Activated T-cell treated with anti-CD3 and anti-CD28 coated beads, Interleukin-2, amount 50 U/mL, for 72 hours (primary cell): ENCODE measurements at regions not wholly inside any gene's neighbourhood (a gene's known extent, or its start where the extent isn't known, plus 50 kb on each side); places are given as distances from the start of the nearest gene placed in this dataset.

Experiments used
- ATAC-seq, 2 donors: fragments of 150-1000 bp; cut with Tn5 transposase; replicated peaks in 1 of 2; 2 replicates each; pipeline ENCODE4 v1.10.0; 2021; ENCODE audit warnings: moderate library complexity in 2 of 2, mild to moderate bottlenecking in 1 of 2
- DNase-seq, 2 donors: peaks; one replicate each; pipeline ENCODE4 v3.0.0; 2021 to 2022; ENCODE audit warnings: mixed read lengths in 1 of 2
- H3K27ac Mint-ChIP-seq: one replicate; pipeline ENCODE4 v1.8.0; 2022; ENCODE audit warnings: mild to moderate bottlenecking, moderate library complexity, mixed read lengths
- H3K27me3 Mint-ChIP-seq: one replicate; pipeline ENCODE4 v1.8.0; 2022; ENCODE audit warnings: low read depth, mixed read lengths
- H3K36me3 Mint-ChIP-seq, 2 donors: one replicate each; pipeline ENCODE4 v1.8.0; 2022; ENCODE audit warnings: mixed read lengths in 2 of 2, mild to moderate bottlenecking in 1 of 2; ENCODE audit not compliant: insufficient read depth in 2 of 2
- H3K4me1 Mint-ChIP-seq: one replicate; pipeline ENCODE4 v1.8.0; 2022; ENCODE audit warnings: low read depth, mixed read lengths
- H3K4me3 Mint-ChIP-seq, 2 donors: one replicate each; pipeline ENCODE4 v1.8.0; 2022; ENCODE audit warnings: mild to moderate bottlenecking in 2 of 2, mixed read lengths in 2 of 2, moderate library complexity in 2 of 2
- H3K9me3 Mint-ChIP-seq, 2 donors: one replicate each; pipeline ENCODE4 v1.8.0; 2022; ENCODE audit warnings: mixed read lengths in 2 of 2

GRCh38 chr2:122596598-122596997 is 841.1 kb downstream of the TSN start:
- peaks cover 6% of the 10 kb centered on the region in 2 donors for H3K9me3 Mint-ChIP-seq
- H3K4me3 Mint-ChIP-seq = no peak overlapping the region
- no peaks in the 10 kb centered on the region for H3K27me3 Mint-ChIP-seq
- ATAC-seq = no peak
- H3K36me3 Mint-ChIP-seq = no peaks in the 10 kb centered on the region
- no peak for DNase-seq
- no peak overlapping the region for H3K27ac Mint-ChIP-seq
- no peaks in the 10 kb centered on the region for H3K4me1 Mint-ChIP-seq

GRCh38 chr2:122598784-122599183 is 843.3 kb downstream of the TSN start:
- Mint-ChIP-seq H3K36me3 (no peaks in the 10 kb centered on the region), H3K4me1 (no peaks in the 10 kb centered on the region), H3K27ac (no peak overlapping the region), H3K27me3 (no peaks in the 10 kb centered on the region), H3K9me3 (peaks cover 0 to 2% of the 10 kb centered on the region in 2 donors), H3K4me3 (no peak overlapping the region)
- ATAC-seq (no peak), DNase-seq (no peak)

GRCh38 chr2:122610948-122611609 is 855.6 kb downstream of the TSN start:
- no peak for DNase-seq
- ATAC-seq = no peak
- Mint-ChIP-seq H3K4me1 (no peaks in the 10 kb centered on the region), H3K9me3 (peaks cover 3 to 4% of the 10 kb centered on the region in 2 donors), H3K27me3 (no peaks in the 10 kb centered on the region), H3K36me3 (no peaks in the 10 kb centered on the region), H3K27ac (no peak overlapping the region), H3K4me3 (no peak overlapping the region)

- no peak overlapping the region for H3K27ac Mint-ChIP-seq
- no peak for ATAC-seq
- peaks cover 4 to 5% of the 10 kb centered on the region in 2 donors for H3K9me3 Mint-ChIP-seq
- H3K4me1 Mint-ChIP-seq = no peaks in the 10 kb centered on the region
- no peaks in the 10 kb centered on the region for H3K36me3 Mint-ChIP-seq
- no peak overlapping the region for H3K4me3 Mint-ChIP-seq
- no peak for DNase-seq
- no peaks in the 10 kb centered on the region for H3K27me3 Mint-ChIP-seq
Observed at GRCh38 chr2:122622934-122623333, 867.5 kb downstream of the TSN start.

GRCh38 chr2:122627388-122627787 is 871.9 kb downstream of the TSN start:
- no peak overlapping the region for H3K27ac Mint-ChIP-seq
- peaks cover 1 to 9% of the 10 kb centered on the region in 2 donors for H3K9me3 Mint-ChIP-seq
- no peaks in the 10 kb centered on the region for H3K4me1 Mint-ChIP-seq
- no peaks in the 10 kb centered on the region for H3K27me3 Mint-ChIP-seq
- DNase-seq = no peak
- ATAC-seq = no peak
- H3K4me3 Mint-ChIP-seq = no peak overlapping the region
- no peaks in the 10 kb centered on the region for H3K36me3 Mint-ChIP-seq

GRCh38 chr2:122634256-122634655 is 878.8 kb downstream of the TSN start:
- H3K27me3 Mint-ChIP-seq = no peaks in the 10 kb centered on the region
- H3K36me3 Mint-ChIP-seq = no peaks in the 10 kb centered on the region
- no peaks in the 10 kb centered on the region for H3K4me1 Mint-ChIP-seq
- no peak for DNase-seq
- no peak overlapping the region for H3K4me3 Mint-ChIP-seq
- peaks cover 0 to 5% of the 10 kb centered on the region in 2 donors for H3K9me3 Mint-ChIP-seq
- no peak for ATAC-seq
- no peak overlapping the region for H3K27ac Mint-ChIP-seq

- ATAC-seq (no peak), DNase-seq (no peak)
- Mint-ChIP-seq H3K27ac (no peak overlapping the region), H3K9me3 (peaks cover 0 to 8% of the 10 kb centered on the region in 2 donors), H3K36me3 (no peaks in the 10 kb centered on the region), H3K4me1 (no peaks in the 10 kb centered on the region), H3K4me3 (no peak overlapping the region), H3K27me3 (no peaks in the 10 kb centered on the region)
Observed at GRCh38 chr2:122634920-122635319, 879.5 kb downstream of the TSN start.

- no peak for DNase-seq
- Mint-ChIP-seq H3K27ac (no peak overlapping the region), H3K4me3 (no peak overlapping the region), H3K27me3 (no peaks in the 10 kb centered on the region), H3K36me3 (no peaks in the 10 kb centered on the region), H3K4me1 (no peaks in the 10 kb centered on the region), H3K9me3 (peaks cover 0 to 8% of the 10 kb centered on the region in 2 donors)
- ATAC-seq = no peak
Observed at GRCh38 chr2:122635686-122636085, 880.2 kb downstream of the TSN start.

GRCh38 chr2:122636097-122636496 is 880.6 kb downstream of the TSN start:
- no peaks in the 10 kb centered on the region for H3K4me1 Mint-ChIP-seq
- no peak overlapping the region for H3K4me3 Mint-ChIP-seq
- no peaks in the 10 kb centered on the region for H3K36me3 Mint-ChIP-seq
- ATAC-seq (no peak), DNase-seq (no peak)
- no peaks in the 10 kb centered on the region for H3K27me3 Mint-ChIP-seq
- H3K9me3 Mint-ChIP-seq = peaks cover 0 to 8% of the 10 kb centered on the region in 2 donors
- H3K27ac Mint-ChIP-seq = no peak overlapping the region

- Mint-ChIP-seq H3K27me3 (no peaks in the 10 kb centered on the region), H3K4me3 (no peak overlapping the region), H3K27ac (no peak overlapping the region), H3K4me1 (no peaks in the 10 kb centered on the region), H3K36me3 (no peaks in the 10 kb centered on the region), H3K9me3 (peaks cover 0 to 5% of the 10 kb centered on the region in 2 donors)
- ATAC-seq (no peak), DNase-seq (no peak)
Observed at GRCh38 chr2:122639176-122639575, 883.7 kb downstream of the TSN start.

- no peak overlapping the region for H3K4me3 Mint-ChIP-seq
- ATAC-seq = no peak
- DNase-seq = no peak
- H3K27ac Mint-ChIP-seq = no peak overlapping the region
- H3K36me3 Mint-ChIP-seq = no peaks in the 10 kb centered on the region
- no peaks in the 10 kb centered on the region for H3K4me1 Mint-ChIP-seq
- no peaks in the 10 kb centered on the region for H3K27me3 Mint-ChIP-seq
- H3K9me3 Mint-ChIP-seq = peaks cover 0 to 5% of the 10 kb centered on the region in 2 donors
Observed at GRCh38 chr2:122639711-122640110, 884.3 kb downstream of the TSN start.

- H3K4me3 Mint-ChIP-seq = no peak overlapping the region
- no peak for ATAC-seq
- no peak overlapping the region for H3K27ac Mint-ChIP-seq
- DNase-seq = no peak
- no peaks in the 10 kb centered on the region for H3K4me1 Mint-ChIP-seq
- H3K36me3 Mint-ChIP-seq = no peaks in the 10 kb centered on the region
- no peaks in the 10 kb centered on the region for H3K27me3 Mint-ChIP-seq
- peaks cover 3 to 7% of the 10 kb centered on the region in 2 donors for H3K9me3 Mint-ChIP-seq
Observed at GRCh38 chr2:122643725-122644329, 888.4 kb downstream of the TSN start.

- Mint-ChIP-seq H3K4me1 (no peaks in the 10 kb centered on the region), H3K9me3 (peaks cover 3% of the 10 kb centered on the region in 2 donors), H3K27ac (no peak overlapping the region), H3K4me3 (no peak overlapping the region), H3K36me3 (no peaks in the 10 kb centered on the region), H3K27me3 (no peaks in the 10 kb centered on the region)
- DNase-seq (no peak), ATAC-seq (no peak)
Observed at GRCh38 chr2:122651236-122651635, 895.8 kb downstream of the TSN start.

- no peaks in the 10 kb centered on the region for H3K36me3 Mint-ChIP-seq
- peaks cover 1 to 3% of the 10 kb centered on the region in 2 donors for H3K9me3 Mint-ChIP-seq
- no peaks in the 10 kb centered on the region for H3K4me1 Mint-ChIP-seq
- H3K4me3 Mint-ChIP-seq = no peak overlapping the region
- no peaks in the 10 kb centered on the region for H3K27me3 Mint-ChIP-seq
- no peak overlapping the region for H3K27ac Mint-ChIP-seq
- ATAC-seq (no peak), DNase-seq (no peak)
Observed at GRCh38 chr2:122651780-122652179, 896.3 kb downstream of the TSN start.
